Frontal cortex (tissue), 3 donors: ENCODE measurements at regions not wholly inside any gene's neighbourhood (a gene's known extent, or its start where the extent isn't known, plus 50 kb on each side); places are given as distances from the start of the nearest gene placed in this dataset.
"Not testable (repeated sequence)": the region's sequence is repeated elsewhere in the genome, so short reads cannot be mapped to it uniquely, and the experiment has no call there.

Source experiments
- DNase-seq, 2 donors: peaks; one replicate each; pipeline ENCODE4 v3.0.0; 2012; ENCODE audit warnings: low spot score in 2 of 2
- FAIRE-seq: peaks from 2 replicates; lab custom pipeline; 2012; peaks lifted over from hg19 to GRCh38; lab: Jason Lieb, UNC
- donor health status: control.
- donor health status: control.
- donor health status: control.

DNA sequence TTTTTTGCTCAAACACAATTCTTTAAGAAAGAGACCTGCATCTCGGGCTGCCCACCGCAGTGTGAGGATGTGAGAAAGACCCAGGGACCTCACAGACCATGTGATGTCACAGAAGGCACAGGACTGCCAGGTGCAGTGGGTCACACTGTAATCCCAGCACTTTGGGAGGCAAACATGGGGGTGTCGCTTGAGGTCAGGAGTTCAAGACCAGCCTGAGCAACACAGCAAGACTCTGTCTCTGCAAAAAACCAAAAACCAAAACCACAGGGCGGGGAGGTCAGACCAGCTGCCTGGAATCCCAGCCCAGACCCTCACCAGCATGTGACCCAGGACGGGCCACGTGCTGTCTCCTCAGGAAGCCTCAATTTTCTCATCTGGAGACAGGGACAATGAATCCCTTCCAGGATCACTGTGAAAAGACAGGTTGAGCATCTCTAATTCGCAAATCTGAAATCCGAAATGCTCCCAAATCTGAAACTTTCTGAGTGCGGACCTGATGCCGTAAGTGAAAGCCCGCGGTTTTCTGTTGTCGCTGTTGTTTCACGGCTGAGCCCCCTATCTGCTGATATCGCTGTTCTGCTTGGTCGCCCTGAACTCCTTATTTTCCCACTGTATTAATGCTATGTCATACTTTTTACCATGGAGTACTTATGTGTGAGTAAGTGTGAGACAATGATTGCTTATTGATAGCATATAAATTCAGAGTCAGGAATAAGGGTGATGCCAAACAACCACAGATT lies 159.5 kb upstream of the PTPN1 start:
- DNase-seq, result no peak
- FAIRE-seq, result no peak

DNA sequence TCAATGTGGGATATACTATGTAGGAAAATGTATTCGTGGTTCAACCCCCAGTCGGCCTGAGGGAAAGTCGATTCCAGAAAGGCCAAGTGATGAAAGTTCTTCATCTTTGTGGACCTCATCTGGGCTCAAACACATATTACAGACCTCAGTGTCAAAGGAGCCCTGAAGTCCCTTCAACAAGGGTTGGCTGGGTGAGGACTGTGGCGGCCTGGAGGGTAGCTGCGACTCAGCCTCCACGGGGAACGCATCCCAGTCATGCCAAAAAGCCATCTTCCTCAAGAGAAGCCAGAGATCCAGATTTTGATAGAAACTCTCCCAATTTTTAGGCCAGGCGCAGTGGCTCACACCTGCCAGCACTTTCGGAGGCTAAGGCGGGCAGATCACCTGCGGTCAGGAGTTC lies 158.6 kb upstream of the PTPN1 start:
- FAIRE-seq, result no peak
- DNase-seq, result no peak

DNA sequence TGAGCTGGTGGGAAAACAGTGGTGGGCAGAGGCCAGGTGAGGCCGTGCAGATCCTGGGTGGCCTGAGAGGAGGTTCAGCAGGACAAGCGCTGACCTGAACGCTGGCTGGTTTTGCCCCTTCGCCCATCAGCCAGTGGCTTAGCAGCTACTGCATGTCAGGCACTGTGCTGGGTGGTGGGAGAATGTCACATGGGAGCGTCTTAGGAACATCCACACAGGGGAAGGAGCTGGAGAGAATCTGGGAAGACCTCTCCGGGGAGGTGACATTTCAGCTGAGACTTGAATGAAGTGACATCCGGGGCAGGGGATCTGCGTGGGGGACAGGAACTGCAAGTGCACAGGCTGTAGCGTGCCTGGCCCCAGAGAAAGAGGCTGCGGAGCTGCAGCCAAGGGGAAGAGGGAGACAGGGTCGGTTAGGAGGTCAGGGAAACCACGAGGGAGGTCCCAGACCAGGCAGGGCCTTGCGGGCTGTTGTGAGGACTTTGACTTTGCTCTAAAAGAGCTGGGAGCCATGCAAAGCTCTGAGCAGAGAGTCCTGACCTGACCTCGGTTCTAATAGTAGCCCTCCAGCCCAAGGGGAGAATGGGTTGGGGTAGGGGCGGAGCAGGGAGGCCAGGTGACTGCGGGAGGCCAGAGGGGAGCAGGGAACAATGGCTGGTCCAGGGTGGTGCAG lies 156.8 kb upstream of the PTPN1 start:
- FAIRE-seq, result no peak
- DNase-seq, result no peak

DNA sequence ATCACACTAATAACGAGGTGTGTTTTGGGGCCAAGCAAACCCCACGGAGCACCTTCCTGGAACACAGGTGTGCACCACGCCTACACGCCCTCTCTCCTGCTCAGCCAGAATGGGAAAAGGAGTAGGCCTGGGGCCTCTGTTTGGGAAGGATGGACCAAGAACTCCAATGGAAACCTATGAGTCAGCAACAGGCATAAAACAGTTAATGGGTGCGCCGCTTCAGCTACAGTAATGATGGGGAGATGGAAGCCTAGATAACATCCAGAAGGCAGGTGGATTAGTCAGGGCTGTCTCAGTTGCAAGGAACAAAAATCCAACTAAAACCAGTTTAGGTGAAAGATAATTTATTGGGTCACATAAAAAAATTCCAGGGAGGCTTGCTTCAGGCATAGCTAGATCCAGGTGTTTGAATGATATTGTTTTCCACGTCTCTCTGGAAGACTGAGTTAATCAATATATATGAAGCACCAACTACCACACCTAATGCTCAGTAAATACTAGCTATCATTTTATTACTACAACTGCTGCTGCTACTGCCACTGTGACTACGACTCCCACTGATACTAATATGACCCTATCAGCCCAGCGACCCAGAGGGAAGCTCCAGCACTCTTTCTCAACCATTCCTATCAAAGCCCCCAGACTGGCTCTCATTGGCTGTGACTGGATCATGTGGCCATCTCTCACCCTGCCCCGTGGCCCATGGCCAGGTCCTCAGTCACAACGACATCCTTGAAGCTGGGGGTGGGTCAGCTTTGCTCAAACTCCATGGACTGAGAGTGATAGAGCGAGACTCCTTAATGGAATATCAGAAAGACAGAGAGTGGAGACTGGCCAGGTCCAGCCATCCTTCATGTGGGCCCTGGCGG lies 155.2 kb upstream of the PTPN1 start:
- DNase-seq, result no peak
- FAIRE-seq, result no peak

DNA sequence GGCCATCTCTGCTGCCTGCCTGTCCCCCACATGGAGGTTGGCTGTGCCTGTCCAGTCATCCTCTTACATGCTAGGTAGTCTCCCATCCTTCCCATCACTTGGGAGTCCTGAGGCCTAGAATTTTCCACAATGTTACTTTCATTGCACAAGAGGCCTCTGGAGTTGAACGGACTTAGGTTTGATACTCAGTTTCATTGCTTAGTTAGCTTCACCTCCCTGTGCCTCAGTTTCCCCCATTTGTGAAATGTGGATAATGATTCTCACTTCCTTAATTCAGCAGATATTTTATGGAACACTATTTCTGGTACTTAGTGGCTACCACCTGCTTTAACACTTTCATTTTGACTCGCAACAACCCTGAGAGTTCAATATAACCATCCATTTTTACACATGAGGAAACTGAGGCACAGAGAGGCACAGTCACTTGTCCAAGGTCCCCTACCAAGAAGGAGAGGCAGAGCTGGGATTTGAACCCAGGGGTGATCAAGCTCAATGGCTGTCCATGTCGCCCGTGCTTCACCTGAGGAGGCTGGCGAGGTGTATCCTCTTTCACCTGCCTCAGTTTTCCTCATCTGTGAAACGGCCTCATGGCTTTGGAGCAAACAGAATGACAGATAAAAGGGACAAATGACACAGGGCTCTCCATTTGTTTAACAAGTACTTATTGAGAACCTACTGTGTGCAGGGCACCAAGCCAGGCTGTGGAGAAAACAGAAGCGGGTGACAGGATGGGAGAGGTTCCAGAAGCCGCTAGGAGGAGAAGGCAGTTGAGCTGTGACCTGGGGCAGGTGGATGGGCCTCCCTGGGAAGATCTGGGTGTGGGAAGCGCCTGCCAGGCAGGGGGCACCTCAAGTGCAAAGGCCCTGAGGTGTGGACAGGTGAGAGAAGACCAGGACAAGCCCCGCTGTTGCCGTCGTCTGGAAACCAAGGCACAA lies 154.3 kb upstream of the PTPN1 start:
- DNase-seq (no peak), FAIRE-seq (no peak)

DNA sequence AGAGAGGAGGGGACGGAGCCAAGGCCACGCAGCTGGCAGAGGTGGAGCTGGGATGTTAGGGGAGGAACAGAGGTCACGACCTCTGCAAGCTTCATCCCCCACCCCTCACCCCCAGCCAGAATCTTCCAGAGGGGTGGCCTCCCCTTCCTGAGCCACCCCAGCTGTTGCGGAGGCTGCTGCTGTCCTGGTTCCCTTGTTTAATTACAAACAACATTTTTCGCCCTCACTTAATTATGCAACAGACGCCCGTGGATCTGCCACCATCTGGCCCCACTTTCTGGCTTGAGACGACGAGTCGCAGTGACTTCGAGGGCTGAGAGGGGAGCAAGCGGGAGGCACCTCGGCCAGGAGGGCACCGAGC lies 153.7 kb upstream of the PTPN1 start:
- FAIRE-seq, result no peak
- no peak for DNase-seq

DNA sequence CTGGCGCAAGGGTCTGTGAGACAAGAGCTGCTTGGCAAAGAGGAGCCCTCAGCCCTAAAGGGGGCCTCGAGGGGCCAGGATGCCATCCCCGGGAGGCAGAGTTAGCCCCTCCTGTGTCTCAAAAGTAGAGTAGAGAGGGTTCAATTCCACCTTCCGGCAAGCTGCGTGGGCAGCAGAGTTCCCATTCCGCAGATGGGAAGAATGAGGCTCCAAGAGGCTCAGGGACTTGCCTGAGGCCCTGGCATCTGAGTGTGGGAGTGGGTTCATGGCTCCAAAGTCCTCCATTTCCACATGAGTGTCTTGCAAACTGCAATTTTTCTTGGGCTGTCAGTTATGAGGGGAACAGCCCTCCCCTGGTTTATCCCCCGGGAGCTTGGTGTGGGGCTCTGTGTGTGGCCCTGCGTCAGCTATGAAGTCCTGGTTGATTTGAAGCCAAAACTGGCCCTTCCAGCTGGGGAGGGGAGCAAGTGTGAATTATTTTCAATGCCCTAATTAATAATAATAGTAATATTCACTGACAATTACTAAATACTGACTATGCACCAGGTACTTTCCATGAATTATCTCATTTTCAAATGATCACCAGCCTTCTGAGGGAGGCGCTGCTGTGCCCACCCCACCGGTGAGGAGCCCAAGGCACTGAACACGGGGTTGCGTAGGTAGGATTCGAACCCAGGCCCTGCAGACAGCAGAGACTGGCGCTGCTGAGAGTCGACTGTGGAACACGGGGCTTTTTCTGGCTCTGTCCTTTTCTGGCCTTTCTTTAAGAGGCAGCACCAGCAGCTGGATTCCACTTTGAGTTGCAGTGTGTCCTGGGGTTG lies 153.0 kb upstream of the PTPN1 start:
- FAIRE-seq, result no peak
- DNase-seq, result no peak

DNA sequence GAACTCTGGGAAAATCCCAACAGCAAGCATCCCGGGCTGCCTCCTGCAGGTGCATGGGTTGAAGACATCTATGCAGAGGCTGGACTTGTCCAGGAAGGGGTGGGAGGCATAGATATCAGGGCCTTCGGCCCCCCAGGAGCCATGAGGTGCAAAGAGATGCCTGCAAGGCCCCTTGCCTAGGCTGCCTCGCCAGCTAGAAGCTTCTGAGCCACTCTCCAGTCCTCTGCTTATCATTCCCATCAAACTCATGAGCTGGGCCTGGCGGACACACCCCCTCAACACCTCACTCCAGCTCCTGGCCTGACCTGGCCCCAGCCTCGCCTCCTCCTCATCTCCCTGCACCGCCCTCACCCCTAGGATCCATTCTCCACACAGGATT lies 152.4 kb upstream of the PTPN1 start:
- FAIRE-seq, result no peak
- DNase-seq, result no peak

DNA sequence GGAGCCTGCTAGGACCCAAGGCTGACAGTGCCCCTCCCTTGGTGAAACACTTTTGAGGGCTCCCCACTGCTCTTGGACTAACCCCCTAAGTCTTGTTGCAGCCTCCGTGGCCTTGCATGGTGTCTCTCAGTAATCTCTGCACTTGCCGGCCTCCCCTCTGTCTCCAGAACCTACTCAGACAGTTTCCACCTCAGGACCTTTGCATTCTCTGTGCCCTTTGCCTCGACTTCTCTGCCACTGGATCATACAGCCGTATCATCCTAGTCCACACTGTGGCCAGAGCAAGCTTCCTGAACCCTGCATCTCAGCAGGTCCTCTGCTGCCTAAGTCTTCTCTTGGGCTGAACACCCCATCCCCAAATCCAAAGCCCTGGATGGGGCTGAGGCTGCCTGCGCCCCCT lies 152.0 kb upstream of the PTPN1 start:
- DNase-seq (no peak), FAIRE-seq (no peak)

DNA sequence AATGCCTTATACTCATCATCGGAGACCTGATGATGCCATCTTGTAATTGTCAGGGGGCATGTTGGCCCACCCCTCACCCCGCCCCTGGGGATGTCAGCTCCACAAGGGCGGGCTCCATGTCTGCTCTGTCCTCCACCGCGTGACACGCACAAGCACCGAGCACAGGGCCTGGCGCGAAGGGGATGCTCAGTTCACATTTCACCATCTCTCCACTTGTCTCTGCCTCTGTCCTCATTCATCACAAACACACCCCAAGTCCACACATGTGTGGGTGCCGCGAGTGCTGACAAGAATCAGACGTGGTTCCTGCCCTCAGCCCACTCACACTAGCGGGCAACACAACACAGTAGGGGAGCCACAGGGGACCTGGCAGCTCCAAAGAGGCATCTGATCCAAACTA lies 151.2 kb upstream of the PTPN1 start:
- FAIRE-seq (no peak), DNase-seq (no peak)

DNA sequence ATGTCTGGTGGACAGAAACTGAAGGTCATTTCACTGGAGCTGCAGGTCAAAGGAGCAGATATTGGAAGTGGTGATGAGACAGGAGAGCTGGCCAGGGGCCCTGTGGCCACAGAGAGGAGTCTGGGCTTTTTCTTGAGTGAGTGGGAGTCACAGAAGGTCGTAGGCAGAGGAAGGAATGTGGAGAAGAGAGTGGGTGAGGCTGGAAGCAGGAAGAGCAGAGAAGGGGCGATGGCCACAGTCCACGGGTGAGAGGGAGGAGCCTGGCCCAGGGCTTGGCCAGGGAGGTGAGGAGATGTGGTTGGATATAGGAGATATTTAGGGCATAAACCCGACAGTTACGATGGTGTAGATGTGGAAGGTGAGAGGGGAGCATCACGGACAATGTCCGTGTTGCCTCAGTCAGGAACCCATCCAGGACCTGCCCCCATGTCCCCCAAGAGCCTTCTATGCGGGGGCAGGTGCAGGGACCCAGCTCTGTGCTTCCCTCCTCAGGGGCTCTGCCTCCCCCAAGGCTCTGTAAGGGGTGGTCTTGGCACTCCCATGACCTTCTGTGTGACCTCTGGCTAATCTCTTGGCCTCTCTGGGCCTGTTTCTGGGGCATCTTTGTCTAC lies 150.5 kb upstream of the PTPN1 start:
- no peak for DNase-seq
- no peak for FAIRE-seq

DNA sequence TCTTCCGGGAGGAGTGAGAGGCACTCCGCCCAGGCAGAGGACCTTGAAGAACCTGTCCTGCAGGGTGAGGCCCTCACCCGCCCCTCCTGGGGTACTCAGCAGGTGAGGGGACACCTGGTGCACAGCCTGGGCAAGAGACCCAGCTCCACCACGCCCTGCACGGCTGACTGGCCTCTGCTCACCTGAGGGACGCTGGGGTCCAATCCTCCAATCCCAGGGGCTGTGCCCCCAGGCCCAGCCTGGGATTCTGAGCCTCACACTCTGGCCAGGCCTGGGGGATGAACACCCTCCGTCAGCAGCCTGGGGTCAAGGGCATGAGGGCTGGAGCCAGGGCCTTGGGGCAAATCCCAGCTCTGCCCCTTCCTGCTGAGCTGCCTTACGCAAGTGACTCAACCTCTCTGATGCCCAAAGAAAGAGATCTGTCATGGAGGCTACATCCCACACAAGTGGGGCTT lies 149.9 kb upstream of the PTPN1 start:
- DNase-seq (no peak), FAIRE-seq (no peak)

DNA sequence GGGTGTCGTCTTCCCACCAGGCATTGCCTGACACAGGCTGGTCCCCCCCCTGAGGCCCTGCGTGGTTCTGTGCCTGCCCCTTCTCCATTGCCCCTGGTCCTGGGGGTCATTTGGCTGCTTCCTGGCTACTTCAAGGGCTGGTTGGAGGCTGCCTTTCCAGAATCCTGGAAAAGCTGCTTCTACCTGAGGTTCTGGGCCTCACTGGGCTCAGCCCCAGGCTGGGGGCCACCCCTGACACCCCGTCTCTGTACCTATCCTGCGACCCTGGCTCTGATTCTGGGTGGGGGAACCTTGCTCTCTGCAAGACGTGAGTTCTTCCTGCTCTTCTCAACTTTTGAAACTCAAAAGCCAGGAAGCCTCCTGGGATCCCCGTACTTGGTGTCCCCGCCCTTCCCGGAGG lies 149.3 kb upstream of the PTPN1 start:
- DNase-seq (no peak), FAIRE-seq (no peak)

DNA sequence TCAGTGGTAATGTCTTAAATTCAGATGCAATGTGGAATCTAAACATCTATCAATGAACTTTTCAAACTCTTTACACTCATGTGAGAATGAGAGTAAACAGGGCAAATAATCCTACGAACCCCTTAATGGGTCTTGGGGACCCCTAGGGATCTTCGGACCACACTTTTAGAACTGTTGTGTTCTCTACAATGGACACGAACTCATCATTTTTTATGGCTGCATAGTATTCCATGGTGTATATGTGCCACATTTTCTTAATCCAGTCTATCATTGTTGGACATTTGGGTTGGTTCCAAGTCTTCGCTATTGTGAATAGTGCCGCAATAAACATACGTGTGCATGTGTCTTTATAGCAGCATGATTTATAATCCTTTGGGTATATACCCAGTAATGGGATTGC lies 148.0 kb upstream of the PTPN1 start:
- not testable (repeated sequence) for FAIRE-seq, DNase-seq

DNA sequence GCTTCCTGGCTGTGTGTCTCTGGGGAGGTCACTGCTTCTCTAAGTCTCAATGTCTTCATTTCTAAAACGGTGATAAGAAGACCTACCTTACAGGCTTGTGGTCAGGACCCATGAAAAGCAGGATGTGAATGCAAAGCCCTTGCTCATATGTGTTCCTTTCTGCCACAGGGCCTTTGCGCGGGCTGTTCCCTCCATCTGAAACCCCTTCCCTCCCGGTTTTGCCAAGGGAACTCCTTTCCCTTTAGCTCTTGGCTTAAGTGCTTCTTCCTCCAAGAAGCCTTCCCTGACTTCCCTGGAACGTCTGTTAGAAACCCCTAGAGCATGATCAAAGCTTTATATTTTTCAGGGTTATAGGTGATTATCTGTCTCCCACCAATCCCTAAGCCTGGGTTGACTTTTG lies 147.2 kb upstream of the PTPN1 start:
- FAIRE-seq (no peak), DNase-seq (no peak)

DNA sequence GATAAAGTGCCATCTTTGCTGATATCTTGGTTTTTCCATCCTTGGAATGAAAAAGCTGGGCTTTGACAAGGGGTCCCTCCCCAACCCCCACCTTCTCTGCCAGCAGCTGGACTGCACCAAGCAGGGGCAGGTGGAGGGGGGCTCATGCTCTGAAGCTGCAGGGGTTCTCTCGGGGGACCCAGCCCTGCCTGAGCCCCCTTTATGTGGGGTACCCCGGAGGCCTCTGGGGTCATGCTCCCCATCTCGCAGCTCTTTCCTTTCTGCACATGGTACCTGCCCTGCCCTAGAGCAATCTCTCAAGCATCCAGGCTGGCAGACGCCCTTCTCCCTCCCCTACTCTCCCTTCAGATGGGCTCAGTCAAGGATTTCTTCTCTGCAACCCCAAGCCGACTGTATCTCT lies 146.7 kb upstream of the PTPN1 start:
- FAIRE-seq (no peak), DNase-seq (no peak)

DNA sequence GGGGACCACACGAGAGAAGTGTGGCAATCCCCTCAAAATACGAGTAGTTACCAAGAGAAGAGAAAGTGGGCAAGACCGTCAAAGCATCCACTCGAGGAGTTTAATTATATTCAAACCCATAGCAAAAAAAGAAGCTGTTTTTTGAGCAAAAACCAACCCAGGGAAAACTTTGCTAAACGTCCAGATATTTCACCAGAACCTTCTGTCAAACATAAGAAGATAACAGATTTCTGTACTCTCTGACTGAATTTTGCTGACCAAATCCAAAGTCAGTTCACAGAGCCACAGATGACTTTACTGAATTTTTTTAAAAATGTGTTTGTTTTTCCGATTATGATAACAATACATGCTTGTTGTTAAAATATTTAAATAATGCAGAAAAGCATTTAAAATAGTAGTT lies 145.6 kb upstream of the PTPN1 start:
- DNase-seq (no peak), FAIRE-seq (no peak)

DNA sequence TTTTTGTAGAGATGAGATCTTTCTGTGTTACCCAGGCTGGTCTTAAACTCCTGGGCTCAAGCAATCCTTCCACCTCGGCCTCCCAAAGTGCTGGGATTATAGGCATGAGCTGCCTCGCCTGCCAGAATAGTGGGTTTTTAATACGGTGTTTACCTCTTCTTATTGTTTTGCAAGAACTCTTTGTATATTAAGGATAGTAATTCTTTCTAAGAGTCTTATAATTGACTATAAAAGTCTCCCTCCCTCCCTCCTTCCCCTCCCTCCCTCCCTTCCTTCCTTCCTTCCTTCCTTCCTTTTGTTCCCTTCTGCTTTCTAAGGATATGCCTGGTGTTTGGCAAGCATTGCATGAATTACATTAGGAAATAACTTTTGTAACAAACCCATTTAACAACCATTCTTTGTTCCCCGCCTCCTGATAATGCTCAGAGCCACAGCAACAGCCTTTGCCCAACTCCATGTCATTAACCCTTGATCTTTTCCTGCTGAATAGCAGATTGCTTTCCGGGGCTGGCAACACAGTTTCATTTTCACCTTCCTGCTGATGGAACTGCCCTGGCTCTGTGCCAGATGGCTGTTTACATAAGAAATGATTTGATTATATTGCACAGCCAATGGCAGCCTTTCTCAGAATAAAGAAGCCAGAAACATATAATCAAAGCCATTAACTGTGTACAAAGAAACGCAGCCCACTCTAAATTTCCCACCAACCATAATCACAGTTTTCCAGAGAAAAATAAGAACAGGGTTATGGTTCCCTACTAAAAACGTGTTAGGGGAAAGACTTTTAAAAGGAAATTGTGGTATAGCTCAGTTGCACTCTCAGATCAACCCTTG lies 143.7 kb upstream of the PTPN1 start:
- no peak for FAIRE-seq
- DNase-seq, result no peak
